Suprapubic skin (tissue), 3 donors: ENCODE measurements at regions not wholly inside any gene's neighbourhood (a gene's known extent, or its start where the extent isn't known, plus 50 kb on each side); places are given as distances from the start of the nearest gene placed in this dataset.

Experiments used
- EP300 ChIP-seq: sonication (generic); formaldehyde crosslinking; IDR thresholded peaks from one replicate; pipeline ENCODE4 v1.6.1; 2017; ENCODE audit warnings: antibody characterized with exemption
- POLR2A ChIP-seq, 2 donors: fragments of 450-650 bp; IDR thresholded peaks; one replicate each; pipeline ENCODE4 v1.6.1; 2017; ENCODE audit warnings: antibody characterized with exemption in 2 of 2, mild to moderate bottlenecking in 2 of 2, moderate library complexity in 2 of 2
- TF ChIP-seq, protein P1 (sequence below), 2 donors: fragments of 200-600 bp in 1 of 2; fragments of 450-650 bp in 1 of 2; sonication (generic) in 1 of 2; IDR thresholded peaks; one replicate each; pipeline ENCODE4 v1.5.1; 2016 to 2019; ENCODE audit warnings: antibody characterized with exemption in 2 of 2, mild to moderate bottlenecking in 1 of 2, moderate library complexity in 1 of 2

DNA sequence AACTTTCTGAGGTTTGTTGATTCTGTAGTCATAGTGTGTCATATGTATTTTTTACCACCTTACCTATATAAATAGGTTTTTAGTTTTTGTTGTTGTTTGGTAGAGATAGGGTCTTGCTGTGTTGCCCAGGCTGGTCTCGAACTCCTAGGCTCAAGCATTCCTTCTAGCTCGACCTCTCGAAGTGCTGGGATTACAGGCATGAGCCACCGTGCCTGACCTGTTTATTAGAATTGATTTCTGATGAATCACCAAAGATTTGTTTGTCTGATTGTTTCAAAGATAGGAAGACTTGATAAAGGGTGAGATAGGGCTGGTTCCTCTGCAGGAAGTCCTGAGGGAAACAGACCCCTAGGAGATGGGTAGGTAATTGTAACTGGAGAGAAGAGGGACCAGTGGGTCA is 481.6 kb downstream of the PCNX1 start:
- TF ChIP-seq, protein P1, sequence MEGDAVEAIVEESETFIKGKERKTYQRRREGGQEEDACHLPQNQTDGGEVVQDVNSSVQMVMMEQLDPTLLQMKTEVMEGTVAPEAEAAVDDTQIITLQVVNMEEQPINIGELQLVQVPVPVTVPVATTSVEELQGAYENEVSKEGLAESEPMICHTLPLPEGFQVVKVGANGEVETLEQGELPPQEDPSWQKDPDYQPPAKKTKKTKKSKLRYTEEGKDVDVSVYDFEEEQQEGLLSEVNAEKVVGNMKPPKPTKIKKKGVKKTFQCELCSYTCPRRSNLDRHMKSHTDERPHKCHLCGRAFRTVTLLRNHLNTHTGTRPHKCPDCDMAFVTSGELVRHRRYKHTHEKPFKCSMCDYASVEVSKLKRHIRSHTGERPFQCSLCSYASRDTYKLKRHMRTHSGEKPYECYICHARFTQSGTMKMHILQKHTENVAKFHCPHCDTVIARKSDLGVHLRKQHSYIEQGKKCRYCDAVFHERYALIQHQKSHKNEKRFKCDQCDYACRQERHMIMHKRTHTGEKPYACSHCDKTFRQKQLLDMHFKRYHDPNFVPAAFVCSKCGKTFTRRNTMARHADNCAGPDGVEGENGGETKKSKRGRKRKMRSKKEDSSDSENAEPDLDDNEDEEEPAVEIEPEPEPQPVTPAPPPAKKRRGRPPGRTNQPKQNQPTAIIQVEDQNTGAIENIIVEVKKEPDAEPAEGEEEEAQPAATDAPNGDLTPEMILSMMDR (IDR thresholded peaks at IDR 0.05) = no peak
- TF ChIP-seq POLR2A (IDR thresholded peaks at IDR 0.05) (no peak), EP300 (no peak)
